Fibroblast of pulmonary artery (primary cell): ENCODE measurements at regions not wholly inside any gene's neighbourhood (a gene's known extent, or its start where the extent isn't known, plus 50 kb on each side); places are given as distances from the start of the nearest gene placed in this dataset.
A peak's percentile ranks its signal among the peaks of the same experiment; 100 is the strongest.

Source experiments
- DNase-seq: peaks from one replicate; pipeline ENCODE4 v3.0.0-alpha.2; 2010; ENCODE audit warnings: low read depth
- H3K4me3 ChIP-seq: replicated peaks from 2 replicates; pipeline ENCODE4 v1.5.1; 2011; ENCODE audit warnings: low read depth, mild to moderate bottlenecking, control low read depth, low read length, moderate library complexity
- CTCF ChIP-seq: IDR thresholded peaks from 2 replicates; pipeline ENCODE4 v1.5.1; 2011; ENCODE audit warnings: mild to moderate bottlenecking, control low read depth, low read length, inconsistent platforms; ENCODE audit errors: missing control alignments

- H3K4me3 ChIP-seq, result no peak overlapping the region
- TF ChIP-seq CTCF, result no peak
- DNase-seq, result peak; percentile 41
Observed at GRCh38 chr11:98036810-98037209, 983.9 kb upstream of the CNTN5 start.

- no peak for DNase-seq
- no peak for TF ChIP-seq CTCF
- H3K4me3 ChIP-seq, result no peak overlapping the region
Observed at GRCh38 chr11:98040061-98040808, 980.5 kb upstream of the CNTN5 start.

GRCh38 chr11:98047647-98048046 lies 973.1 kb upstream of the CNTN5 start:
- TF ChIP-seq CTCF, result no peak
- H3K4me3 ChIP-seq, result no peak overlapping the region
- no peak for DNase-seq

GRCh38 chr11:98053851-98054250 lies 966.9 kb upstream of the CNTN5 start:
- TF ChIP-seq CTCF, result no peak
- DNase-seq, result no peak
- no peak overlapping the region for H3K4me3 ChIP-seq

GRCh38 chr11:98056945-98057344 lies 963.8 kb upstream of the CNTN5 start:
- TF ChIP-seq CTCF, result no peak
- H3K4me3 ChIP-seq, result no peak overlapping the region
- DNase-seq, result no peak

- DNase-seq, result no peak
- H3K4me3 ChIP-seq, result no peak overlapping the region
- no peak for TF ChIP-seq CTCF
Observed at GRCh38 chr11:98059488-98059887, 961.3 kb upstream of the CNTN5 start.

- DNase-seq, result no peak
- H3K4me3 ChIP-seq, result no peak overlapping the region
- no peak for TF ChIP-seq CTCF
Observed at GRCh38 chr11:98060759-98061158, 960.0 kb upstream of the CNTN5 start.
